Fibroblast of skin of right biceps (primary cell): ENCODE measurements at regions not wholly inside any gene's neighbourhood (a gene's known extent, or its start where the extent isn't known, plus 50 kb on each side); places are given as distances from the start of the nearest gene placed in this dataset.
A peak's percentile ranks its signal among the peaks of the same experiment; 100 is the strongest.
"Not testable (repeated sequence)": the region's sequence is repeated elsewhere in the genome, so short reads cannot be mapped to it uniquely, and the experiment has no call there.

Source experiments
- DNase-seq: peaks from one replicate; pipeline ENCODE4 v3.0.0-alpha.2; 2013

- DNase-seq, result no peak
Measured at GRCh38 chr7:133132906-133133305, 51.0 kb upstream of the CHCHD3 start.

DNA sequence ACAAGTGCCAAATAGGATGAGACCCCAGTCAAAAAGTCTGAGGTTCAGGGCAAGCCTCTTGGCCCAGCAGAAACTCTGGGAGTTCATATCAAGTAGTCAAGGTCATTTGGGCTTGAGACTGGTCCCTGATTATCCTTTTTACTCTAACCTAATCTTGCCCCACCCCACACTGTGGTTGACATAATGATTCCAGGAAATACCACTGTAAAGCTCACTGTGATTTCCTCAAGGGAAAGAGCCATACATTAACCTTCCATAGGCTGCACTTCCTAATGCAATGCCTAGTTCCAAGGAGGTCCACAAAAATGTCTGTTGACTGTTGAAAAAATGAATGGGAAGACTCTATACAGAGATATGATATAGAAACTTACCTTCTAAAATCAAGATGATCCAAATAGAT lies 52.9 kb upstream of the CHCHD3 start:
- no peak for DNase-seq

- DNase-seq, result peak; percentile 5
Measured at GRCh38 chr7:133135451-133135850, 53.6 kb upstream of the CHCHD3 start.

GRCh38 chr7:133139350-133139749 lies 57.5 kb upstream of the CHCHD3 start:
- peak; percentile 43 for DNase-seq

DNA sequence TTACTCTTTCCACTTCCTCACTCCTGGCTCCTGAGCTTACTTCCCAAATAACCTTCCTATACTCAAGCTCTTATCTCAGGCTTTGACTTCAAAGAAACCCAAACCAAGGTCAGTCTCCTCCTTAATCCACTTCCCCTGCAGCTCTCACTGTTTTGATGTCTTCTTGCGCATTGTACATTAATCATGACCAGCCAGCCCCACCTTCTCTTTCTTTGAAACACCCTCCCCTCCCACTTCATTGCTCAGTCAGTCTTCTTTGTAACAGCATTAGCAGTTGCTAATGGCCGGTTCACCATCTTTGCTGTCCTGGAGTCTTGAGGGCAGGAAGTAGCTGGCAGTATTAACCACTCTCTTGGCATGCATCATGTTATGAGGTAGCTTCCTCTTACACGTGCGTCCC lies 57.9 kb upstream of the CHCHD3 start:
- DNase-seq, result no peak

- DNase-seq, result no peak
Measured at GRCh38 chr7:133140994-133141595, 59.2 kb upstream of the CHCHD3 start.

DNA sequence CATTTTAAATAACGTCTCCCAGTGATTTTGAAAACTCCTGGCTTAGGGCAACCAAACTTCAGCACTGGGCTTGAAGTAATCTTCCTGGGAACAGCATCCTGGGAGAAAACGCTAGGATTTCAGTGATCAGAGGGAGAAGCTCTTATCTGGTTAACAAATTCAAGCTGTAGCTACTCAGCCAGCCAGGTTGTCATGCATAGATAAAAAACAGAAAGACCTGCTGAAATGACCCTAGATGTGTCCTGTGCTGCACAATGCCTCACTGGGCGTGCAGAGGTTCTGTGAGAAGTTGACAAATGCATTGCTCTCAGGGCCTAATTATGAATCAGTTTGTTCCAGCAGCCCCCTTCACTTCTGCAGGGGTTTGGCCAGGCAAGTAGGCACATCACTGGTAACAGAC lies 68.9 kb upstream of the CHCHD3 start:
- no peak for DNase-seq

- DNase-seq, result no peak
Measured at GRCh38 chr7:133152875-133153274, 71.0 kb upstream of the CHCHD3 start.

GRCh38 chr7:133155146-133155545 lies 73.3 kb upstream of the CHCHD3 start:
- DNase-seq, result no peak

DNA sequence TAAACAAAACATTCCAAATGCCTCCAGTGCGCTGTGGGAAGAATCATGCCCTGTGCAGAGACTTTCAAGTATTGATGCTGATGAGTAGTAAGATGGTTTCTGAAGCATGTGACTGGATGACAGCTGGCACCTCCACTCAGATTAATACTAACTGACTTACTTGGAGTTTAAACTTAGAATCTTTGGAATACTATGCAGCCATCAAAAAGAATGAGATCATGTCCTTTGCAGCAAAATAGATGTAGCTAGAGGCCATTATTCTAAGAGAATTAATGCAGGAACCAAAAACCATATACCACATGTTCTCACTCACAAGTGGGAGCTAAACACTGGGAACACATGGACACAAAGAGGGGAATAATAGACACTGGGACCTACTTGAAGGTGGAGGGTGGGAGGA lies 73.8 kb upstream of the CHCHD3 start:
- no peak for DNase-seq

DNA sequence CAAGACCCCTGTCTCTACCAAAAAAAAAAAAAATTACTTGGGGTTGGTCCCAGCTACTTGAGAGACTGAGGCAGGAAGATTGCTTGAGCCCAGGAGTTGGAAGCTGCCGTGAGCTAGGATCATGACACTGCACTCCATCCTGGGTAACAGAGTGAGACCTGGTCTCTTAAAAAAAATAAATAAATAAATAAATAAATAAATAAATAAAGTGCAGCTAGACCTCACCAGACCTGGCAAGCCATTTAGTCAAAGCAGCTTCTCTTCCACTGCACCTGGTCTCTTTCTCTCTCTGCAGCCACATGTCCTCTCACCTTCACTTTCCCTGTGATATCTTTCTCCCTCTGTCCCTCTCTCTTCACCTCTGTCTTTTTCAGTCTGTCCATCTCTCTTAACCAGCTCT lies 75.2 kb upstream of the CHCHD3 start:
- no peak for DNase-seq

- no peak for DNase-seq
Measured at GRCh38 chr7:133164498-133164897, 82.6 kb upstream of the CHCHD3 start.

DNA sequence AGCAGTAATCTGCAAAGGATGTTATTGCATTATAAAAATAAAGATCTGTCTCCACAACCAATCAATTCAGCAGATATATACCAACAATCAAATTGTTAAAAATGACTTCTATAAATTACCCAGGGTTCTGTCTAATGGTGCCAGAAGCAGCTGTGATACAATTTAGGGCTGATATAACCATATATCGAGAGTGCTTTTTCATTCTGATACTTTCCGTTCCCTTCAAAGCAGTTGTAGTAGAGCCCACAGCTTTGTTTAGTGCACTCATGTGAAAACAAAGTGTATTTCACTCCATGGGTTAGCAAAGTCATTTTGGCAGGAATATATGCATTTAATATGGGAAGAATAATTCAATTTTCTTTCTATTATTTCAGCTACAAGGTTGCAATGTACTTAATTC lies 83.1 kb upstream of the CHCHD3 start:
- DNase-seq, result no peak

DNA sequence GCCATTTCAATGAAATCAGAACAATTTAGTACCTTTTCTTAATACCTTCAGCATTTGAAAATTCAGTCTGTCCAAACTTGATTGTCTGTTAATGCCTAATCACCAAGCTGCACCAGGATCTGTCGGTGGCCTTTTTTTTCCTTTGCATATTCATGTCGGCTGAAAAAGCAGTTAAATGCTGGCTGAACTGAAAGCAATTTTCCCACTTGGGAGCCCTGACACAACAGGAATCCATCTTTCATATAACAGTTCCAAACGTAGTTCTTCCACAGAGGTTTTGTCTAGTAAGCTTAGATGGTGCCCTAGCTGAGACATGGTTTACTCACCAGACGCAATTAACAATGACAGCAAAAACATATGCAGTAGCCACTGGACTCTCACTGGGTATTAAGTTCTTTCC lies 83.6 kb upstream of the CHCHD3 start:
- no peak for DNase-seq

DNA sequence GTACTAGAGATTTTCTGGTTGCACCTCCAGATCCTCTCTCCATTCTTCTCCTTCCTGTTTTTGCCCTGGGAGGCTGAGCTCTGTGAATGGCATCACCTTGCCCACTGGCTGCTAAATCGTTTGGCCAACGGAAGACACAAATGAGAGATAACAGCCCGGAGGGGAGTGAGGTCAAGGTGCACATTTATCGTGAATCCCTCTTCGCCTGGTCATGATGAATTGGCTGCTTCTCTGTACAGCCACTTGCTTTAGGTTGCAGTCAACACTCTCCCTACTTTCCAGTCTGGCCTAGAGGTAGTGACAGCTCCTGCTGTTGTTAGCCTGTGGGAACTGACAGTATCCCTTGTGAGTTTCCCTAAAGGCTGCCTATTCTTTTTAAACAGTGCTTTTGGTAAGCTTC lies 85.4 kb upstream of the CHCHD3 start:
- no peak for DNase-seq

DNA sequence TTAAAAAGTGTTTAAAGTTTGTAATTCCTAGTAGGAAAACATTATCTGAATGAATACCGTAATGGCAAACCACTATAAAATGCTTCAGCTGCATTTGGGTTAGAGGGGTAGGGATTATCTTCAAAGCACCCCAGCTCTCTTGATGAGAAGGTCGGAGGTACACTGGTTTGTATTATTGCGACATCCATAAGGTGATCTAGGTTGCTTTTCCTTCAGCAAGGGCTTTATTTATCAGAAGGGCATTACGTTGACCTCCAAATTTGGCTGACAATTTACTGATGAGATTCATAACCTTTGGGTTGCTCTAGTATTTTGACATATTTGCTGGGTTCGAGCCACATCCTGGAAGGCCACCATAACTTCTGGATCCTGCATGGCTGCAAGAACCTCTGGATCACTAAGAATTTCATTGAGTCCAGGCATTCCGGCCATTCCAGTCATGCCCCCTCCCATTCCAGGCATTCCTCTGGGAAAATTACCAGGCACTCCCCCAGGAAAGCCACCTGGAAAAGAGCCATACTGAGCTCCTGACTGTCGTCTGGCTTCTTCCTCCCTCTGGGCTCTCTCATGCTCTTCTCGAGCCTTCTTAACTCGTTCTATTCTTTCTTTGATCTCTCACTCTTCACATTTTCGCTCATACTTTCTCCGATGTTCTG lies 83.6 kb upstream of the EXOC4 start:
- DNase-seq, result not testable (repeated sequence)

DNA sequence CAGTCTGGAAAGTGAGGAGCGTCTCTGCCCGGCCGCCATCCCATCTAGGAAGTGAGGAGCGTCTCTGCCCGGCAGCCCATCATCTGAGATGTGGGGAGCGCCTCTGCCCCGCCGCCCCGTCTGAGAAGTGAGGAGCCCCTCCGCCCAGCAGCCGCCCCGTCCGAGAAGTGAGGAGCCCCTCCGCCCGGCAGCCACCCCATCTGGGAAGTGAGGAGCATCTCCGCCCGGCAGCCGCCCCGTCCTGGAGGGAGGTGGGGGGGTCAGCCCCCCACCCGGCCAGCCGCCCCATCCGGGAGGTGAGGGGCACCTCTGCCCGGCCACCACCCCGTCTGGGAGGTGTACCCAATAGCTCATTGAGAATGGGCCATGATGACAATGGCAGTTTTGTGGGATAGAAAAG lies 75.4 kb upstream of the EXOC4 start:
- not testable (repeated sequence) for DNase-seq

GRCh38 chr7:133180717-133181116 lies 72.2 kb upstream of the EXOC4 start:
- no peak for DNase-seq

- DNase-seq, result no peak
Measured at GRCh38 chr7:133183042-133183794, 69.7 kb upstream of the EXOC4 start.

DNA sequence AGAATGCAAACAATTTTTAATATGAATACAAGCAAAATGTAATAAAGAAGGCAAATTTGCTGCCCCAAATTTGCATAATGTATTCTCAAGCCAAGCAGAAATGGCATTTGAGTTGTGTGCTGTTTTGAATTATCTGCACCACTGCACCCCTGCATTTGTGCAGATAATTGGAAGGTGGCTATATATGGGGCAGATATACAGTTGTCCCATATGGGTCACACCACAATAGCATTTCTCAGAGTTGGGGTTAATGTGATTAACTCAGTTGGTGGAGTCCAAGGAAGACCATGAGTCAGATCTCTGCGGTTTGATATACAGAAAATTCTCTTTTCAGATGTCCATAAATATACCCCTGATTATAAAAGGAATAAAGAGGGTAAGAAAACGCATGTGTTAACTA lies 68.9 kb upstream of the EXOC4 start:
- DNase-seq, result no peak

DNA sequence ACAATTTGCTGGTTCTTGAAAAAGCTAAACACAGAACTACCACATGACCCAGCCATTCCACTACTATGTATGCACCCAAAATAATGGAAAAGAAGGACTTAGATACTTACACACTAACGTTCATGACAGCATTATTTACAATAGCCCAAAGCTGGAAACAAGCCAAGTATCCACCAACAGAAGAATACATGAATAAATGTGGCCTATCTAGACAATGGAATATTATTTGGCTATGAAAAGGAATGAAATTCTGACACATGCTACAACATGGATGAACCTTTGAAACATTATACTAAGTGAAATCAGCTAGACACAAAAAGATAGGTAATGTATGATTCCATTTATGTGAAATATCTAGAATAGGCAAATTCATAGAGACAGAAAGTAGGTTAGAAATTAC lies 67.4 kb upstream of the EXOC4 start:
- no peak for DNase-seq

DNA sequence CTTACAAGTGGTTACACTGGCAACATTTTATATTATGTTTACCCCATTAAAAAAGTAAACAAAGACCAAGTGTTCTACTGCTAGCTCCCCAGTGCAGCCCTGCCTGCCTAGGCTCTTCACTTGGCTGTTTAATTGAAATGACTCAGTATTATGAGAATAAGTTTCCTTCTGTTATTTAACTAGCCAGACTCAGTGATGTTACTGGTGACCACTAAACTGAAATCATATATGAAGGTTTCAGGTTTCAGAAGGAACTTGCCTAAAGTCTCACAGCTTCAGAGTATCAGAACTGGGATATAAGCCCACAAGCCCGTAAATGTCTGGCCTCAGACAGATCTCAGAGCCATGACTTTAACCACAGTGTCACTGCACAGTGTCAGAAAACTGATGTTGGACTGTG lies 66.8 kb upstream of the EXOC4 start:
- no peak for DNase-seq

- DNase-seq, result no peak
Measured at GRCh38 chr7:133190172-133190528, 62.7 kb upstream of the EXOC4 start.

- no peak for DNase-seq
Measured at GRCh38 chr7:133190650-133191049, 62.2 kb upstream of the EXOC4 start.

DNA sequence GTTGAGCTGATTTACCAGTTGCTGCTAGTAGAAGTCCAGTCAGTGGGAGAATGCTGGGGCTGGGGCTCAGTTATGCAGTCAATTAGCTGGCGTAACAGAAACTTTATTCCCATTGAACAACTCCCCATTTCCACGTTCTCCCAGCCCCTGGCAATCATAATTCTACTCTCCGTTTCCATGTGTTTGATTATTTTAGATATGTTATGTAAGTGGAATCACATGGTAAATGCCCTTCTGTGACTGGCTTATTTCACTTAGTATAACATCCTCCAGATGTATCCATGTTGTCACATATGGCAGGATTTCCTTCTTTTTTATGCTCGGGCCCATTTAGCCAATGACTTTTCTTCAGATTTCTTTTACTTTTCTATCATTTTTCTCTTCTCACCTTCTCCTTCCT lies 61.1 kb upstream of the EXOC4 start:
- no peak for DNase-seq
